Activated CD8-positive, alpha-beta T cell treated with anti-CD3 and anti-CD28 coated beads for 36 hours (primary cell): ENCODE measurements at regions not wholly inside any gene's neighbourhood (a gene's known extent, or its start where the extent isn't known, plus 50 kb on each side); places are given as distances from the start of the nearest gene placed in this dataset.

Experiments
- ATAC-seq: fragments of 200-7000 bp; cut with Tn5 transposase; one replicate; pipeline ENCODE4 v1.10.0; 2021; ENCODE audit warnings: mild to moderate bottlenecking, moderate library complexity
- CTCF ChIA-PET: fragments of 350-600 bp; sonication (Branson Sonifier 250); formaldehyde crosslinking; loops from one replicate; lab custom pipeline; 2021; ENCODE audit warnings: antibody characterized with exemption; lab: Charles Lee
- POLR2A ChIA-PET: fragments of 350-600 bp; sonication (Branson Sonifier 250); formaldehyde crosslinking; loops from one replicate; lab custom pipeline; 2021; ENCODE audit warnings: antibody characterized with exemption; lab: Charles Lee
- DNase-seq: peaks from one replicate; pipeline ENCODE4 v3.0.0-alpha.2; 2020
- H3K27ac Mint-ChIP-seq: one replicate; pipeline ENCODE4 v1.8.0; 2021; ENCODE audit warnings: mild to moderate bottlenecking, mixed read lengths
- H3K27me3 Mint-ChIP-seq: one replicate; pipeline ENCODE4 v1.8.0; 2021; ENCODE audit warnings: mixed read lengths
- H3K36me3 Mint-ChIP-seq: one replicate; pipeline ENCODE4 v1.8.0; 2021; ENCODE audit warnings: low read depth, mixed read lengths
- H3K4me1 Mint-ChIP-seq: one replicate; pipeline ENCODE4 v1.8.0; 2021; ENCODE audit warnings: low read depth, mixed read lengths
- H3K4me3 Mint-ChIP-seq: one replicate; pipeline ENCODE4 v1.8.0; 2021; ENCODE audit warnings: mild to moderate bottlenecking, moderate library complexity, mixed read lengths
- H3K9me3 Mint-ChIP-seq: one replicate; pipeline ENCODE4 v1.8.0; 2021; ENCODE audit warnings: mixed read lengths
- CTCF ChIP-seq: fragments of 200-600 bp; IDR thresholded peaks from one replicate; pipeline ENCODE4 v1.8.0; 2022; ENCODE audit warnings: antibody characterized with exemption, mild to moderate bottlenecking
- intact Hi-C: fragments of 100-400 bp; cut with micrococcal nuclease; formaldehyde crosslinking; loops from one replicate; pipeline ENCODE4 v1.10.0; 2022

DNA sequence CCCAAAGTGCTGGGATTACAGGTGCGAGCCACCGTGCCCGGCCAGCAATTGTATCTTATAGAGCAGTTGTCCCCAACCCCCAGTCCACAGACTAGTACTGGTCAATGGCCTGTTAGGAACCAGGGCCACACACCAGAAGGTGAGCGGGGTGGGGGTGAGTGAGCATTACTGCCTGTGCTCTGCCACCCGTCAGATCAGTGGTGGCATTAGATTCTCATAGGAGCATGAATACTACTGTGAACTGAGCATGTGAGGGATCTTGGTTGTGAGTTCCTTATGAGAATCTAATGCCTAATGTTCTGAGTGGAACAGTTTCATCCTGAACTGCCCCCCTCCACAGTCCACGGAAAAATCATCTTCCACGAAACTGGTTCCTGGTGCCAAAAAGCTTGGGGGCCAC lies 328.0 kb upstream of the BOD1L1 start:
- POLR2A ChIA-PET: no interaction called here
- no peak overlapping the region for H3K27ac Mint-ChIP-seq
- H3K36me3 Mint-ChIP-seq: no peaks in the 10 kb centered on the region
- no peak overlapping the region for H3K4me3 Mint-ChIP-seq
- CTCF ChIA-PET: no interaction called here
- ATAC-seq: no peak
- DNase-seq: no peak
- H3K27me3 Mint-ChIP-seq: no peaks in the 10 kb centered on the region
- H3K9me3 Mint-ChIP-seq: no peaks in the 10 kb centered on the region
- intact Hi-C loops: no loop called here
- H3K4me1 Mint-ChIP-seq: no peaks in the 10 kb centered on the region
- TF ChIP-seq CTCF: no peak

GRCh38 chr4:13956947-13957346 lies 329.4 kb upstream of the BOD1L1 start:
- no peaks in the 10 kb centered on the region for H3K27me3 Mint-ChIP-seq
- TF ChIP-seq CTCF: no peak
- intact Hi-C loops: no loop called here
- DNase-seq (no peak), ATAC-seq (no peak)
- H3K36me3 Mint-ChIP-seq: no peaks in the 10 kb centered on the region
- H3K27ac Mint-ChIP-seq: no peak overlapping the region
- POLR2A ChIA-PET: no interaction called here
- no peaks in the 10 kb centered on the region for H3K4me1 Mint-ChIP-seq
- no peak overlapping the region for H3K4me3 Mint-ChIP-seq
- H3K9me3 Mint-ChIP-seq: no peaks in the 10 kb centered on the region
- CTCF ChIA-PET: no interaction called here

DNA sequence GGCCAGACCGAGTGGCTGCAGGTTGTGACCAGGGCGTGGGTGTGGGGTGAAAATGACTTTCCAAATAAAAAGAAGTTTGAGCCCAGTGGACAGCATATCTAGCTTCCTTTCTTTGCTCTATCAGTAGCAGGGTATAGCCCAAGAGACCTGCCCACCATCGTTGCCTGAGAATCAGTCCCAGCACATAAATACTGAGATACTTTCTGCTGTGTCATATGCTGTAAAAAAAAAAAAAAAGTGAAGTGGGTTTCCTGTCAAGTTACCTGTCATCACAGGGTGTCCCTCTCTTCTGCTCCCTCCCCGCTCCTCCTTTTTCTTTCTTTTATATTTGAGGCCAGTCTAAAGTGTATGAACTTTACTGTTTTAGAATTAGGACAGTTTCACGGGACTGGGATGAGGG lies 330.3 kb upstream of the BOD1L1 start:
- no peak overlapping the region for H3K4me3 Mint-ChIP-seq
- H3K36me3 Mint-ChIP-seq: no peaks in the 10 kb centered on the region
- no peak for TF ChIP-seq CTCF
- ChIA-PET CTCF (no interaction called here), POLR2A (no interaction called here)
- H3K27me3 Mint-ChIP-seq: no peaks in the 10 kb centered on the region
- H3K9me3 Mint-ChIP-seq: no peaks in the 10 kb centered on the region
- H3K27ac Mint-ChIP-seq: no peak overlapping the region
- no peaks in the 10 kb centered on the region for H3K4me1 Mint-ChIP-seq
- DNase-seq (no peak), ATAC-seq (no peak)
- intact Hi-C loops: no loop called here

DNA sequence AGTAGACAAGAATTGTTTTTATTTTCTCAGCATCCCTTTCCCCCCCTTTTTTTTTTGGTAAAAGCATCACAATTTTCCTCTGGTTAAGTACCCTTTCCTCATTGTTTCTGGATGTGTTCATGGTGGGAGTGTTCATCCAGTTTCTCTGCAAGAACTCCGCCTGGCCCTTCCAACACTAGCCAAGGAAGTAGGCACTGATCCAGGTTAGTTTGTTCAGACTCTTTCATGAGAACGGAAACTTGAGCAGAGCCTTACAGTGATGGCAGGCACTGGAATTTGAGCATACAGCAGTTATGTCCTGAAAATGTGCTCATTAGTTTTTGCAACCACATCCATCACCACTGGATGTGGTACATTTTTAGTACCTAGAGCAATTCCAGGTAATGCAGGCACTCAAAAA lies 336.1 kb upstream of the BOD1L1 start:
- intact Hi-C loops: no loop called here
- POLR2A ChIA-PET: no interaction called here
- CTCF ChIA-PET: no interaction called here
- no peaks in the 10 kb centered on the region for H3K9me3 Mint-ChIP-seq
- no peaks in the 10 kb centered on the region for H3K4me1 Mint-ChIP-seq
- no peak overlapping the region for H3K27ac Mint-ChIP-seq
- TF ChIP-seq CTCF: no peak
- no peaks in the 10 kb centered on the region for H3K36me3 Mint-ChIP-seq
- no peak overlapping the region for H3K4me3 Mint-ChIP-seq
- ATAC-seq (no peak), DNase-seq (no peak)
- no peaks in the 10 kb centered on the region for H3K27me3 Mint-ChIP-seq

- H3K27ac Mint-ChIP-seq: no peak overlapping the region
- H3K36me3 Mint-ChIP-seq: no peaks in the 10 kb centered on the region
- no peaks in the 10 kb centered on the region for H3K9me3 Mint-ChIP-seq
- no peaks in the 10 kb centered on the region for H3K4me1 Mint-ChIP-seq
- peaks cover 1% of the 10 kb centered on the region for H3K27me3 Mint-ChIP-seq
- intact Hi-C loops: no loop called here
- no peak for ATAC-seq
- CTCF ChIA-PET: interaction anchor here (1.2 kb wide), 1 partner anchor 310 kb away, joined by 3 read pairs; no protein-coding TSS in a partner anchor
- no peak overlapping the region for H3K4me3 Mint-ChIP-seq
- no peak for TF ChIP-seq CTCF
- POLR2A ChIA-PET: no interaction called here
- no peak for DNase-seq
Measured at GRCh38 chr4:13966231-13967195, 339.0 kb upstream of the BOD1L1 start.
